CD14-positive monocyte (primary cell): ENCODE measurements at regions not wholly inside any gene's neighbourhood (a gene's known extent, or its start where the extent isn't known, plus 50 kb on each side); places are given as distances from the start of the nearest gene placed in this dataset.

ENCODE experiments used
- DNase-seq, 3 donors: peaks; one replicate each; pipeline ENCODE4 v3.0.0-alpha.2; 2011 to 2022
- H2AFZ ChIP-seq: 2 replicates; pipeline ENCODE4 v1.6.0; 2012; ENCODE audit warnings: mild to moderate bottlenecking, low read depth, low read length, inconsistent platforms; ENCODE audit not compliant: insufficient read depth, poor library complexity, severe bottlenecking
- H3K27ac ChIP-seq, 2 donors: 1 replicate in 1 of 2; 2 replicates in 1 of 2; pipeline ENCODE4 v1.5.1; 2012 to 2013; ENCODE audit warnings: low read length in 2 of 2, control low read depth in 1 of 2, inconsistent platforms in 1 of 2, low read depth in 1 of 2, mild to moderate bottlenecking in 1 of 2
- H3K27me3 ChIP-seq, 2 donors: one replicate each; pipeline versions ENCODE4 v1.6.0 to v1.6.1; 2011 to 2013; ENCODE audit warnings: low read length in 2 of 2; ENCODE audit not compliant: control insufficient read depth in 2 of 2, insufficient read depth in 2 of 2
- H3K36me3 ChIP-seq, 2 donors: replicated peaks in 1 of 2; 1 replicate in 1 of 2; 2 replicates in 1 of 2; pipeline versions ENCODE4 v1.5.1 to v1.6.1; 2012 to 2013; ENCODE audit warnings: low read length in 2 of 2, control low read depth in 1 of 2, inconsistent platforms in 1 of 2, mild to moderate bottlenecking in 1 of 2; ENCODE audit not compliant: insufficient read depth in 2 of 2, control insufficient read depth in 1 of 2
- H3K4me1 ChIP-seq, 2 donors: 1 replicate in 1 of 2; 2 replicates in 1 of 2; pipeline versions ENCODE4 v1.5.1 to v1.6.1; 2012 to 2013; ENCODE audit warnings: low read length in 2 of 2, control low read depth in 1 of 2, inconsistent platforms in 1 of 2, mild to moderate bottlenecking in 1 of 2, moderate library complexity in 1 of 2; ENCODE audit not compliant: insufficient read depth in 2 of 2, control insufficient read depth in 1 of 2
- H3K4me2 ChIP-seq: replicated peaks from 2 replicates; pipeline ENCODE3; 2012; ENCODE audit warnings: low read length, moderate library complexity, mild to moderate bottlenecking; ENCODE audit not compliant: poor library complexity, severe bottlenecking; ENCODE audit errors: extremely low read depth
- H3K4me3 ChIP-seq, 3 experiments: fragments of 200-600 bp in 1 of 3; sonication (generic) in 1 of 3; replicated peaks in 1 of 3; 1 replicate in 2 of 3; 2 replicates in 1 of 3; pipeline ENCODE4 v1.5.1; 2011 to 2013; ENCODE audit warnings: low read length in 3 of 3, mild to moderate bottlenecking in 3 of 3, control low read depth in 2 of 3, low read depth in 2 of 3, inconsistent platforms in 1 of 3, moderate library complexity in 1 of 3
- H3K79me2 ChIP-seq: 2 replicates; pipeline ENCODE4 v1.6.0; 2012; ENCODE audit warnings: mild to moderate bottlenecking, control low read depth, inconsistent platforms, low read length, moderate library complexity; ENCODE audit not compliant: insufficient read depth
- H3K9ac ChIP-seq: 2 replicates; pipeline ENCODE4 v1.6.0; 2017; ENCODE audit warnings: low read length, mild to moderate bottlenecking; ENCODE audit not compliant: insufficient read depth, poor library complexity, severe bottlenecking
- H3K9me3 ChIP-seq, 2 donors: replicated peaks in 1 of 2; 1 replicate in 1 of 2; 2 replicates in 1 of 2; pipeline versions ENCODE4 v1.5.1 to v1.6.1; 2012 to 2013; ENCODE audit warnings: low read length in 2 of 2, control low read depth in 1 of 2; ENCODE audit not compliant: control insufficient read depth in 1 of 2, insufficient read depth in 1 of 2
- H4K20me1 ChIP-seq: 2 replicates; pipeline ENCODE4 v1.6.0; 2012; ENCODE audit warnings: mild to moderate bottlenecking, low read length, control low read depth, moderate library complexity; ENCODE audit not compliant: insufficient read depth
- H3K27ac Mint-ChIP-seq, 7 donors: one replicate each; pipeline ENCODE4 v1.8.0; 2020; ENCODE audit warnings: mild to moderate bottlenecking in 7 of 7, mixed read lengths in 7 of 7, moderate library complexity in 6 of 7, inconsistent platforms in 2 of 7
- H3K27me3 Mint-ChIP-seq, 3 donors: one replicate each; pipeline ENCODE4 v1.8.0; 2021 to 2022; ENCODE audit warnings: low read depth in 3 of 3, mild to moderate bottlenecking in 3 of 3, mixed read lengths in 3 of 3, moderate library complexity in 3 of 3, inconsistent platforms in 1 of 3
- H3K36me3 Mint-ChIP-seq, 2 donors: one replicate each; pipeline ENCODE4 v1.8.0; 2020; ENCODE audit warnings: mixed read lengths in 2 of 2, inconsistent platforms in 1 of 2, mild to moderate bottlenecking in 1 of 2
- H3K4me1 Mint-ChIP-seq: one replicate; pipeline ENCODE4 v1.8.0; 2020; ENCODE audit warnings: mild to moderate bottlenecking, mixed read lengths
- H3K4me3 Mint-ChIP-seq, 2 donors: one replicate each; pipeline ENCODE4 v1.8.0; 2020; ENCODE audit warnings: mild to moderate bottlenecking in 2 of 2, mixed read lengths in 2 of 2, moderate library complexity in 1 of 2
- H3K9me3 Mint-ChIP-seq, 7 donors: one replicate each; pipeline ENCODE4 v1.8.0; 2020 to 2022; ENCODE audit warnings: mixed read lengths in 7 of 7, mild to moderate bottlenecking in 6 of 7, moderate library complexity in 6 of 7, inconsistent platforms in 2 of 7
- WGBS: methylation state at CpG from one replicate; pipeline ENCODE4 v1.1.5; 2013; ENCODE audit warnings: missing lambda C conversion rate; ENCODE audit not compliant: insufficient coverage; 5-methylcytosine and 5-hydroxymethylcytosine counted together
- intact Hi-C, 2 donors: fragments of 100-400 bp; cut with micrococcal nuclease; formaldehyde crosslinking; loops; one replicate each; pipeline versions ENCODE4 v1.15.0 to v1.15.1; 2023
- TF ChIP-seq, protein P1 (sequence below): fragments of 200-600 bp; IDR thresholded peaks from one replicate; pipeline ENCODE4 v1.8.0; 2022; ENCODE audit warnings: antibody characterized with exemption, mild to moderate bottlenecking

DNA sequence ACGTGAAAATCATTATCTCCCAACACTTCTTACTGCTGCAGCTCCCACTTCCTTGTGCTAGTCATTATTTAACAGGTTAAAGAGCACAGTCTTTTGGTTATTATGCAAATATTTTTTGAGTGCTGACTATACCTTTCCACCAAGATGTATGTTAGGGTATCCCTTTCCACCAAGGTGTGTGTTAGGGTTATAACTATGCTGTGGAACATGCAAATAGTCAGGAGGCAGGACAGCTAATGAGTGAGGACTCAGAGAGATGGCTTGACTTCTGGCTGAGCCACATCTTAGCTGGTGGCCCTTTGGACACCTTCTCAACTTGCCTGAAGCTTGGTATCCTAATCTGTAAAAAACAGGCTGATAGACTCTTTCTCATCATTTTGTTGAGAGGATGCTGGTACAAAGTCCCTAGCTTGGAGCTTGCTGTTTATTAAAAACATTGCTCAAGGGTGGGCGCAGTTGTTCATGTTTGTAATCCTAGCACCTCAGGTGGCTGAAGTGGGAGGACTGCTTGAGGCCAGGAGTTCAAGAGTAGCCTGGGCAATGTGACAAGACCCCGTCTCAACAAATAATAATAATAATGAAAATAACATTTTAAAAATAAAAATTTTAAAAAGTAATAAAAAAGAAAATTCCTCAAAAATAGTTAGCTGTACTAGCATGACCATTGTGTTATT is 160.5 kb upstream of the ADAMTS9 start:
- Mint-ChIP-seq H3K27ac (no peak overlapping the region), H3K27me3 (no peaks in the 10 kb centered on the region), H3K9me3 (peaks cover 2 to 16% (median 5%) of the 10 kb centered on the region in 7 donors), H3K4me1 (no peaks in the 10 kb centered on the region), H3K36me3 (no peaks in the 10 kb centered on the region), H3K4me3 (no peak overlapping the region)
- intact Hi-C loops, result no loop called here
- Histone ChIP-seq H3K4me2 (no peak overlapping the region), H3K9ac (no peak overlapping the region), H2AFZ (no peak overlapping the region), H3K27ac (no peak overlapping the region), H3K79me2 (no peaks in the 10 kb centered on the region), H3K4me3 (no peak overlapping the region), H3K9me3 (peaks cover 11 to 16% of the 10 kb centered on the region in 2 donors), H3K27me3 (no peaks in the 10 kb centered on the region), H4K20me1 (no peaks in the 10 kb centered on the region), H3K36me3 (no peaks in the 10 kb centered on the region), H3K4me1 (no peaks in the 10 kb centered on the region)
- 100% methylated on average over 1 of the region's 3 CpGs for WGBS
- TF ChIP-seq, protein P1, sequence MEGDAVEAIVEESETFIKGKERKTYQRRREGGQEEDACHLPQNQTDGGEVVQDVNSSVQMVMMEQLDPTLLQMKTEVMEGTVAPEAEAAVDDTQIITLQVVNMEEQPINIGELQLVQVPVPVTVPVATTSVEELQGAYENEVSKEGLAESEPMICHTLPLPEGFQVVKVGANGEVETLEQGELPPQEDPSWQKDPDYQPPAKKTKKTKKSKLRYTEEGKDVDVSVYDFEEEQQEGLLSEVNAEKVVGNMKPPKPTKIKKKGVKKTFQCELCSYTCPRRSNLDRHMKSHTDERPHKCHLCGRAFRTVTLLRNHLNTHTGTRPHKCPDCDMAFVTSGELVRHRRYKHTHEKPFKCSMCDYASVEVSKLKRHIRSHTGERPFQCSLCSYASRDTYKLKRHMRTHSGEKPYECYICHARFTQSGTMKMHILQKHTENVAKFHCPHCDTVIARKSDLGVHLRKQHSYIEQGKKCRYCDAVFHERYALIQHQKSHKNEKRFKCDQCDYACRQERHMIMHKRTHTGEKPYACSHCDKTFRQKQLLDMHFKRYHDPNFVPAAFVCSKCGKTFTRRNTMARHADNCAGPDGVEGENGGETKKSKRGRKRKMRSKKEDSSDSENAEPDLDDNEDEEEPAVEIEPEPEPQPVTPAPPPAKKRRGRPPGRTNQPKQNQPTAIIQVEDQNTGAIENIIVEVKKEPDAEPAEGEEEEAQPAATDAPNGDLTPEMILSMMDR, result no peak
- DNase-seq, result no peak

DNA sequence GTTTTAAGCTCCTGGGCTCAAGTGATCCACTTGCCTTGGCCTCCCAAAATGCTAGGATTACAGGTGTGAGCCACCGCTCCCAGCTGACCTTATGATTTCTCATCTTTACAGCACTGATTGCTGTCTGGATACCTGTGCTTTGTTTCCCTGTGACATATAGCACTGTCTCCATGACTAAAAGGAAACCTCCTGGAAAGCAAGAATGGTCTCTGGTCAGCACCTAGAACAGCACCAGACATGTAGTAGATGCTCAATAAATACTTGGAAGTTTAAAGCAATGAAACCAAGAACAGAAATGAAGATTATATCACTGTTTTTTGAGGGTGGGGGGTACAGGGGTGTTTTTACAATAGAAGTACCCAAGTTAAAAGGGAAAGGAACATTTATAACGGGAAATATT is 156.8 kb upstream of the ADAMTS9 start:
- H4K20me1 ChIP-seq, result no peaks in the 10 kb centered on the region
- Mint-ChIP-seq H3K9me3 (peaks cover 2 to 20% (median 6%) of the 10 kb centered on the region in 7 donors), H3K4me3 (no peak overlapping the region), H3K4me1 (no peaks in the 10 kb centered on the region), H3K36me3 (no peaks in the 10 kb centered on the region), H3K27me3 (no peaks in the 10 kb centered on the region), H3K27ac (no peak overlapping the region)
- no peak overlapping the region for H3K4me2 ChIP-seq
- H2AFZ ChIP-seq, result no peak overlapping the region
- 83% methylated on average over 1 of the region's 2 CpGs for WGBS
- H3K79me2 ChIP-seq, result no peaks in the 10 kb centered on the region
- intact Hi-C loops, result no loop called here
- H3K4me3 ChIP-seq, result no peak overlapping the region
- H3K9me3 ChIP-seq, result peaks cover 11 to 16% of the 10 kb centered on the region in 2 donors
- no peak for DNase-seq
- H3K9ac ChIP-seq, result no peak overlapping the region
- no peak overlapping the region for H3K27ac ChIP-seq
- no peaks in the 10 kb centered on the region for H3K27me3 ChIP-seq
- no peaks in the 10 kb centered on the region for H3K4me1 ChIP-seq
- H3K36me3 ChIP-seq, result no peaks in the 10 kb centered on the region
- TF ChIP-seq, protein P1, result no peak
